ENCODE measurements at regions not wholly inside any gene's neighbourhood (a gene's known extent, or its start where the extent isn't known, plus 50 kb on each side); places are given as distances from the start of the nearest gene placed in this dataset.
"Not testable (repeated sequence)": the region's sequence is repeated elsewhere in the genome, so short reads cannot be mapped to it uniquely, and the experiment has no call there.

DNA sequence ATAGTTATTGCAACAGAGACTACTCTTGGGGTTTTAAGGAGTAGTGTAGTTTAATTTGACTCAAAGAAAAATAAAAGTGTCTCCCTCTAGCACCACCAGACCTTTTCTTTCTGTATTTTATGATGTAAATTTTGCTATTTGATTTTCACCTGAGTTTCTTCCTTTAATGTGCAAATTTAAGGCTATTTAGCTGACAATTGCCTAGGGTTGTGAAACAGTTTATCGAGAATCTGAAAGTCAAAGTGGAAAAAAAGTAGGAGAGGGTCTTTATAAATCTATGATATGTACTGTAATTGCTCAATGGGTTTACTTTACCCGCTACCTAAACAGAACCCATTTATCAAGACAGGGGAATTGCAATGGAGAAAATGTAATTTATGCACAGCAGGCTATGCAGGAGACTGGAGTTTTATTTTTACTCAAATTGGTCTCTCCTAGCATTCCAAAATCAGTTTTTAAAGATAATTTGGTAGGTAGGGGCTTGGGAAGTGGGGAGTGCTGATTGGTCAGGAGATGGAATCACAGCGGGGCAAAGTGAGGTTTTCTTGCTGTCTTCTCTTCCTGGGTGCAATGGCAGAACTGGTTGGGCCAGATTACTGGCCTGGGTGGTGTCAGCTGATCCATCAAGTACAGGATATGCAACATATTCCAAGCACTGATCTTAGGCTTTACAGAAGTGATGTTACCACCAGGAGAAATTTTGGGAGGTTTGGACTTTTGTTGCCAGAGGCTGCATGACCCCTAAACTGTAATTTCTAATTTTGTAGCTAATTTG lies 228.6 kb upstream of the TACR3 start:
- peaks cover 10% of the 10 kb centered on the region for H3K9me3 Mint-ChIP-seq
- no peaks in the 10 kb centered on the region for H3K27me3 Mint-ChIP-seq
- no peaks in the 10 kb centered on the region for H3K36me3 Mint-ChIP-seq (ENCODE audit: low read depth)
- intact Hi-C loops (cut with micrococcal nuclease), result no loop called here
- no peak overlapping the region for H3K27ac Mint-ChIP-seq
- no peaks in the 10 kb centered on the region for H3K4me1 Mint-ChIP-seq (ENCODE audit: low read depth)
- H3K4me3 Mint-ChIP-seq, result no peak overlapping the region

DNA sequence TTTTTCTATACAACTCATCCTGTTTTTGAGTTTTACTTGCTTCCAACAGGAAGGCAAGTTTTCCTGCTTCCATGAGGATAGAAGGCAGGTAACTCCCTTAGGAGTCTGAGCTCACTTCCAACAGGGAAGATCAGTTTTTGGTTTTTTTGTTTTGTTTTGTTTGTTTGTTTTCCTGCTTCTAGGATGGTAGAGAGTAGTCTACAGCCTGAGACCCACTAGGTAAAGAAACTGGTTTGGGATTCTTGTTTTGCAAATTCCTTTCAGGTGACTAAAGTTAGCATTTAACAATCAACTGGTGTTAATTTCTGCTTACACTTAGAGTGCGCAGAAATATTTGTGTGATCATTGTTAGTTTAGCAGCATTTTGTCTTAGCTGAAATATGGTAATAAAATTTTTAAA lies 227.8 kb upstream of the TACR3 start:
- Mint-ChIP-seq H3K9me3 (peaks cover 2% of the 10 kb centered on the region), H3K27ac (no peak overlapping the region), H3K36me3 (ENCODE audit: low read depth) (no peaks in the 10 kb centered on the region), H3K4me1 (ENCODE audit: low read depth) (no peaks in the 10 kb centered on the region), H3K4me3 (no peak overlapping the region), H3K27me3 (no peaks in the 10 kb centered on the region)
- intact Hi-C loops (cut with micrococcal nuclease), result no loop called here

DNA sequence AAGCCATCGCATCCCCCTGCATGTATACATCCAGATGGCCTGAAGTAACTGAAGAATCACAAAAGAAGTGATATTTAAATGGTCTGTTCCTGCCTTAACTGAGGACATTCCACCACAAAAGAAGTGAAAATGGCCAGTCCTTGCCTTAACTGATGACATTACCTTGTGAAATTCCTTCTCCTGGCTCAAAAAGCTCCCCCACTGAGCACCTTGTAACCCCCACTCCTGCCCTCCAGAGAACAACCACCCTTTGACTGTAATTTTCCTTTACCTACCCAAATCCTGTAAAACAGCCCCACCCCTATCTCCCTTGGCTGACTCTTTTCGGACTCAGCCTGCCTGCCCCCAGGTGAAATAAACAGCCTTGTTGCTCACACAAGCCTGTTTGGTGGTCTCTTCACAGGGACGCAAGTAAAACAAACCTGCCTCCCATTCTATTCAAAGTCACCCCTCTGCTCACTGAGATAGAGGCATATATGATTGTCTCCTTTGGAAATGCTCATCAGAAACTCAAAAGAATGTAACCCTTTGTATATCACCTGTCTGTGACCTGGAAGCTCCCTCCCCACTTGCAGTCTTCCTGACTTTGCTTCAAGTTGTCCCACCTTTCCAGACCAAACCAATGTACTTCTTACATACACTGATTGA lies 227.0 kb upstream of the TACR3 start:
- H3K4me3 Mint-ChIP-seq; intact Hi-C loops (cut with micrococcal nuclease); H3K36me3 Mint-ChIP-seq (ENCODE audit: low read depth); H3K27ac Mint-ChIP-seq; H3K27me3 Mint-ChIP-seq; H3K4me1 Mint-ChIP-seq (ENCODE audit: low read depth); H3K9me3 Mint-ChIP-seq: not testable (repeated sequence)

DNA sequence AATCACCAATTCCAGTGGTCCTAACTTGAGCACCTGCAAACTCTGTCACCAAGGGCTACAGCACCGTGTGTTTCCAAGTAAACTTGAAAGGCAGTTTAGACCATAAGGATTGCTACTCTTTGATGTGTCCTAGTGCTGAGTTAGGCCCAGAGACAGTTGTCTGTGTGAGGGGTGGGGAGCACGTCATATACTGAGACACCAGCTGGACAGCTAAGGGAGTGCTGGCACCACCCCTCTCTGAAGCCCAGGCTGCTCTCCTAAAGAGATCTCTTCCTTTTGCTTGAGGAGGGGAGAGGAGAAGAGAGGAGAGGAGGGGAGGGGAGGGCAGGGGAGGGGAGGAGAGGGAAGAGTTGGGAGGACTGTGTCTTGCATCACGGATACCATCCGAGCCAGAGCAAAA lies 218.7 kb upstream of the TACR3 start:
- Mint-ChIP-seq H3K27ac (no peak overlapping the region), H3K27me3 (no peaks in the 10 kb centered on the region), H3K9me3 (no peaks in the 10 kb centered on the region), H3K4me1 (ENCODE audit: low read depth) (no peaks in the 10 kb centered on the region), H3K36me3 (ENCODE audit: low read depth) (no peaks in the 10 kb centered on the region), H3K4me3 (no peak overlapping the region)
- intact Hi-C loops (cut with micrococcal nuclease), result no loop called here

DNA sequence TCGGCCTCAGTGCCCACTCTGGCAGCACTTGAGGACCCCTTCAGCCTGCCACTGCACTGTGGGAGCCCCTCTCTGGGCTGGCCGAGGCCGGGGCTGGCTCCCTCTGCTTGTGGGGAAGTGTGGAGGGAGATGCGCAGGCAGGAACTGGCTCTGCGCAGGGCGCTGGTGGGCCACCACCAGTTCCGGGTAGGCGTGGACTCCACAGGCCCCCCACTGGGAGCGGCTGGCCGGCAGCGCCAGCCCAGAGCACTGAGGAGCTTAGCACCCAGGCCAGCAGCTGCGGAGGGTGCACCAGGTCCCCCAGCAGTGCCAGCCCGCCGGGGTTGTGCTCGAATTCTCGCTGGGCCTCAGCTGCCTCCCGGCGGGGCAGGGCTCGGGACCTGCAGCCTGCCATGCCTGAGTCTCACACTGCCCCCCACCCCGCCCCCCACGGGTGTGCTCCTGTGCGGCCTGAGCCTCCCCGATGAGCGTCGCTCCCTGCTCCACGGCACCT lies 216.9 kb upstream of the TACR3 start:
- H3K4me3 Mint-ChIP-seq, result no peak overlapping the region
- H3K27ac Mint-ChIP-seq, result no peak overlapping the region
- H3K9me3 Mint-ChIP-seq, result no peaks in the 10 kb centered on the region
- H3K4me1 Mint-ChIP-seq (ENCODE audit: low read depth), result no peaks in the 10 kb centered on the region
- no peaks in the 10 kb centered on the region for H3K36me3 Mint-ChIP-seq (ENCODE audit: low read depth)
- intact Hi-C loops (cut with micrococcal nuclease), result no loop called here
- H3K27me3 Mint-ChIP-seq, result no peaks in the 10 kb centered on the region

DNA sequence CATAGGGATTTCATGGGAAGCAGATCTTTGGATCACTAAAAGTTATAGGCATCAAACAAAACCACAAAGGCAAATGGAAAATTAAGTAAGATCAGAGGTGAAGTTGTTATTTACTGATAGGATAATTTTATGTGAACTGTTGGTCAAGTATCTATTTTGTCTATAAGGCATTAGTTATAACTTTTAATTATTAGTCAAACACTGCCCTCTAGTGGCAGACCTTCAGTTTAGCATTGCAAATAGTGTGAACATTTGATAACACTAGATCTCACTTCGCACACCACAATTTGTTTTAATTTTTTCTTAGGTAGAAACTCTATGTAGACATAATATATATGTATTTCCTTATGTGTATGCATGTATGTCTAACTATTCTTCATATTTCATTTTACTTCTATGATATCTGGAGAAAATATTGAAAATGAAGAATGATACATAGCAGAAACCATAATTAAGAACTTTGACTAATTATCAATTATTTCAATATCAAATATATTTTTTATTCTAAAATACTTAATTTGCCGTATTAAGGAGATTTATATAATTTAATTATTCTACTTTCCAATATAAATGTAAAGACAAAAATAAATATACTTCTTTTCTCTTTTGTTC lies 214.5 kb upstream of the TACR3 start:
- intact Hi-C loops (cut with micrococcal nuclease), result no loop called here
- Mint-ChIP-seq H3K4me3 (no peak overlapping the region), H3K27ac (no peak overlapping the region), H3K36me3 (ENCODE audit: low read depth) (no peaks in the 10 kb centered on the region), H3K9me3 (no peaks in the 10 kb centered on the region), H3K27me3 (no peaks in the 10 kb centered on the region), H3K4me1 (ENCODE audit: low read depth) (no peaks in the 10 kb centered on the region)

DNA sequence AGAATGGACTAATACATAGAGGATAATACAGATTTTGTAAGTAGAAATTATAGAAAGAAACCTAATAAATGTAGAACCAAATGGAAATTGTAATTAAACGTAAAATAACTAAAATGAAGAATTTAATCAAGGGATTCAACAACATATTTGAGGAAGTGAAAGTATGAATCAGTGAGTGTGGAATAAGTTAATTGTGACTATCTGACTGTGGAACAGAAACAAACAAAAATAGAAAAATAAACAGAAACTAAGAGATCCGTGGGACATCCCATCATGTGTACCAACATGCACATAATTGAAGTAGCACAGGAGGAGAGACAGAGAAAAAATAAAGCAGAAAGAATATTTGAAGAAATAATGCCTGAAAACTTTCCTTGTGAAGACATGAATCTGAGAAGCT lies 208.6 kb upstream of the TACR3 start:
- H3K4me3 Mint-ChIP-seq, result no peak overlapping the region
- no peak overlapping the region for H3K27ac Mint-ChIP-seq
- intact Hi-C loops (cut with micrococcal nuclease), result no loop called here

DNA sequence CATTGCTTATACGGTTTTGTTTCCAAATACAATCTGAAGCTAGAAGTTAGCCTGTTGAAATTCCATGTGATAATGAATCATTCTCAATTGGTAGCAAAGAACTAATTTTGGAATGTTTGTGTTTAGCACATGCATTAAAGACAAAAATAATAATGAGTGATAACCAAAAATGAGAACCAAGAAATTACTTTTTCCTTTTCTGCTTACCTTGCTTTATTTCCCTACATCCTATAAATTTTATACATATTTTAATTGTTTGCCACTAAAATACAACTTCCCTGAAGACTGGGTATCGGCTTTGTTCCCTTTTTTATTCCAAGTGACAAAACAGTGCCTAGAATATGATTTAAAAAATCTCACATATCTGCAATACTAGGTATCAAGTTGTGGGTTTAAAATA lies 203.8 kb upstream of the TACR3 start:
- H3K4me3 Mint-ChIP-seq, result no peak overlapping the region
- H3K27me3 Mint-ChIP-seq, result no peaks in the 10 kb centered on the region
- H3K27ac Mint-ChIP-seq, result no peak overlapping the region
- no peaks in the 10 kb centered on the region for H3K9me3 Mint-ChIP-seq
- no peaks in the 10 kb centered on the region for H3K36me3 Mint-ChIP-seq (ENCODE audit: low read depth)
- intact Hi-C loops (cut with micrococcal nuclease), result no loop called here
- H3K4me1 Mint-ChIP-seq (ENCODE audit: low read depth), result no peaks in the 10 kb centered on the region

More for the DNA sequence above, 208.6 kb upstream of the TACR3 start:
- H3K4me1 Mint-ChIP-seq (ENCODE audit: low read depth), result no peaks in the 10 kb centered on the region
- no peaks in the 10 kb centered on the region for H3K36me3 Mint-ChIP-seq (ENCODE audit: low read depth)
- no peaks in the 10 kb centered on the region for H3K9me3 Mint-ChIP-seq
- H3K27me3 Mint-ChIP-seq, result no peaks in the 10 kb centered on the region

DNA sequence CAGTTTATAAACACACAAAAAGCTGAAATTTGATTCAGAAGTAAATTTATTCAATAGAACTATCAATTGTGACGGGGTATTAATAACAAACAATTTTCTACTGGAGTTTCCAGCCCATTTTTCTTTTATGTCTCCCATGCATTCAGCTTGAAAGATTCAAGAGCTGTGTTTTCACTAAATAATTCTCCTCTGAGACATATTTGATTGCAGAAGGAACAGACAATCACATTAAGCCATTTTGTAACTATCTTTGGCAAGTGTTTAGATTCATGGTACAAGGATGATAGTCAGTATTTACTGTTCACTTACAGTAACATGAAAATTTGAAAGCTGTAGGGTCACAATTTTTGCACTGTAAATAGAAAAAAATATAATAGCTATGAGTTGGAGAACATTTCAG lies 198.4 kb upstream of the TACR3 start:
- Mint-ChIP-seq H3K4me3 (no peak overlapping the region), H3K27me3 (no peaks in the 10 kb centered on the region), H3K4me1 (ENCODE audit: low read depth) (no peaks in the 10 kb centered on the region), H3K36me3 (ENCODE audit: low read depth) (no peaks in the 10 kb centered on the region), H3K27ac (no peak overlapping the region), H3K9me3 (no peaks in the 10 kb centered on the region)
- intact Hi-C loops (cut with micrococcal nuclease), result no loop called here

DNA sequence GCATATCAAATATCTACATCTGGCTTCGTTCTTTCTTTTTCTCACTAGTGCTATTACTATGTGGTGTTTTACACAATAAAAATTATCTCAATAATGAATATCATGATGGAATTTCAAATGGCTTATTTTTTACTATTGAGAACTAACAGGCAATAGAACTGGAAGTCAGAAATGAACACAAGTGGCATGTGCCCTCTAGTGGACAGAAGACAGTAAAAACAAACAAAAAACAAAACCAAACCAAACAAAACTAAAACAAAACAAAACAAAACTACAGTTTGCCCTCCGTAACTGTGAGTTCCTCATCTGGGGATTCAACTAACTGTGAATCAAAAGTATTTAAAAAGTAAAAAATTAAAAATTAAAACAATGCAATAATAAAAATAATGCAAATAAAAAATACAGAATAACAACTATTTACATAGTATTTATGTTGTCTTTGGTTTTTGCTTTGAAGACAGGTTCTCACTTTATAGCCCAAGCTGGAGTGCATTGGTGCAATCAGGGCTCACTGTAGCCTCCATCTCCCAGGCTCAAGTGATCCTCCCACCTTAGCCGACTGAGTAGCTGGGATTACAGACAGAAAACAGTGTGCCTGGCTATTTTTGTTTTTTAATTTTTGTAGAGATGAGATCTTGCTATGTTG lies 195.6 kb upstream of the TACR3 start:
- H3K36me3 Mint-ChIP-seq (ENCODE audit: low read depth), result no peaks in the 10 kb centered on the region
- no peak overlapping the region for H3K4me3 Mint-ChIP-seq
- no peak overlapping the region for H3K27ac Mint-ChIP-seq
- no peaks in the 10 kb centered on the region for H3K27me3 Mint-ChIP-seq
- intact Hi-C loops (cut with micrococcal nuclease), result no loop called here
- H3K4me1 Mint-ChIP-seq (ENCODE audit: low read depth), result no peaks in the 10 kb centered on the region
- H3K9me3 Mint-ChIP-seq, result no peaks in the 10 kb centered on the region

DNA sequence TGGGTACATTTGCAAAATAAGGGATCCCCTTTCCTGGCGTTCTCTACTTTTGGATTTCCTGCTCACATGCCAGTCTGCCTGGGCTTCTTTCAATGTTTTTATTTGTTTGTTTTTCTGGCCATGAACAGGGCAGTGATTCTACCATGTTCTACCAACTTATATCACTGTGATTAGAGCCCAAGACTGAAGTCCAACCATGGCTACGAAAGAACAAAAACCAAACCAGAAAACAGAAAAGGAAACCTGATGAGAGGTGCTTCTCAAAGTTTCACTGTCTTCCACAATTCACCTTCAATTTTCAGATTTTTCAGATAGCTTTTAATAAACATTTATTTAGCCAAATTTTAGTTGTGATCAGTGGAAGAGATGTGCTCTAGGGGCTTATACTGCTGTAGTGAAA lies 187.6 kb upstream of the TACR3 start:
- intact Hi-C loops (cut with micrococcal nuclease), result no loop called here
- no peaks in the 10 kb centered on the region for H3K9me3 Mint-ChIP-seq

DNA sequence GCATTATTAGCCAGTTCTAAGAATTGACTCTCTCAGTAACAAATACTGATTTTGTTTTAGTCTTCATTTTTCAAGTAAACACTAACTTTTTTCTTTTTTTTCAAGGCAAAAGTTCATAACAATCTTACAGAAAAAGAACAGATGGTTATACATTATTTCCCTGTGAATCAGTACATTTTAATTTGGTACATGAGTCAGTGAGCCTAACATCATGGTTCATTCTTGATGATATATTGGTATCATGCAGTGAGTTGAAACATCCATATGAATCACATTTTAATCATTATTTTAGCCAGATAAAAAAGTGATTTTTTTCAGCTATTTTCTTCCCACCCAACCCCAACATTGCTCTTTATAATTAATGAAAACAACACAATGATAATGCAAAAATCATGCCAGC lies 184.3 kb upstream of the TACR3 start:
- H3K36me3 Mint-ChIP-seq (ENCODE audit: low read depth), result no peaks in the 10 kb centered on the region
- no peaks in the 10 kb centered on the region for H3K9me3 Mint-ChIP-seq
- H3K4me1 Mint-ChIP-seq (ENCODE audit: low read depth), result no peaks in the 10 kb centered on the region
- H3K4me3 Mint-ChIP-seq, result no peak overlapping the region
- H3K27ac Mint-ChIP-seq, result no peak overlapping the region
- intact Hi-C loops (cut with micrococcal nuclease), result no loop called here
- H3K27me3 Mint-ChIP-seq, result no peaks in the 10 kb centered on the region

More for the DNA sequence above, 187.6 kb upstream of the TACR3 start:
- Mint-ChIP-seq H3K27ac (no peak overlapping the region), H3K27me3 (no peaks in the 10 kb centered on the region), H3K4me1 (ENCODE audit: low read depth) (no peaks in the 10 kb centered on the region), H3K4me3 (no peak overlapping the region), H3K36me3 (ENCODE audit: low read depth) (no peaks in the 10 kb centered on the region)

DNA sequence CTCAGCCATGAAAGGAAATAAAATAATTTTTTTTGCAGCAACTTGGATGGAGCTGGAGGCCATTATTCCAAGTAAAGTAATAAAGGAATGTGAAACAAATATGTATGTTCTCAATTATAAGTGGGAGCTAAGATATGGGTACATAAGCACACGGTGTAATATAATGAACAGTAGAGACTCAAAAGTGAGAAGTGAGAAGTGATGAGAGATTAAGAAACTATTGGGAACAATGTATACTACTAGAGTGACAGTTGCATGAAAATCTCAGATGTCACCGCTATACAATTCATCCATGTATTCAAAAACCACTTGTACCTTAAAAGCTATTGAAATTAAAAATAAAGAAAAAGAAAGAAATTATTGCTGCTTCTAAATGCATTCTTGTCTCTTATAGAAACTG lies 182.9 kb upstream of the TACR3 start:
- H3K36me3 Mint-ChIP-seq (ENCODE audit: low read depth), result no peaks in the 10 kb centered on the region
- H3K9me3 Mint-ChIP-seq, result no peaks in the 10 kb centered on the region
- no peaks in the 10 kb centered on the region for H3K4me1 Mint-ChIP-seq (ENCODE audit: low read depth)

DNA sequence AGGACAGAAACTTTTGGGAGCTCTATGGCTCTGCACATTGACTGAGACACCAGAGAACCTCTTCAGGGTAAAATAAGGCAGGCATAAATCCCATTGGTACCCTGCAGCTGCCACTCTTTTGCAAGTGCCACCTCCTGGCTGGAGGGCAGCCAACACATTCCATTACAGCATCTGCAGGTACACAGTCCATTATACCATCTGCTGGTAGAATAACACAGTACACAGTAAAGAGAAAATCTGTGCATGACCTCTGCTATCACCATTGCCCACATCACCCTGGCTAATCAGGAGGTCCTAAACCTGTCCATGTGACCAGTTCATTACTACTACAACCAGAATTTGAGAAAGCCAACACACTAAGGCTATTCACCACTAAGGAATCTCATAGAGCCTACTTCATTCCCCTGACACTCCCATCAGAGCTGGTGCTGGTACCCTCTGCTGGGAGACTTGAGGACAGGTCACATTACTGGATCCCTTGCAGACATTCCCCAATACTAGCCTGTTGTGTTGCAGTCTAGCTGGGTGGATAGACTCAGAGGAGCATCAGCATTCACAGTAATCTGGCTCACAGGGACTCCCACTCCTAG lies 176.2 kb upstream of the TACR3 start:
- intact Hi-C loops (cut with micrococcal nuclease), result no loop called here
- no peak overlapping the region for H3K27ac Mint-ChIP-seq
- no peaks in the 10 kb centered on the region for H3K27me3 Mint-ChIP-seq
- no peak overlapping the region for H3K4me3 Mint-ChIP-seq
- no peaks in the 10 kb centered on the region for H3K36me3 Mint-ChIP-seq (ENCODE audit: low read depth)
- H3K9me3 Mint-ChIP-seq, result peaks cover 5% of the 10 kb centered on the region
- H3K4me1 Mint-ChIP-seq (ENCODE audit: low read depth), result no peaks in the 10 kb centered on the region

More for the DNA sequence above, 182.9 kb upstream of the TACR3 start:
- H3K4me3 Mint-ChIP-seq, result no peak overlapping the region
- intact Hi-C loops (cut with micrococcal nuclease), result no loop called here
- H3K27ac Mint-ChIP-seq, result no peak overlapping the region
- H3K27me3 Mint-ChIP-seq, result no peaks in the 10 kb centered on the region

Measured in dendritic cell treated with granulocyte-macrophage colony-stimulating factor and Interleukin-4, amounts not matched to agents 40 ng/mL and 50 ng/mL, for 4 days (primary cell).